IMR-90 (cell line): ENCODE measurements at regions not wholly inside any gene's neighbourhood (a gene's known extent, or its start where the extent isn't known, plus 50 kb on each side); places are given as distances from the start of the nearest gene placed in this dataset.

ENCODE experiments used
- CEBPB ChIP-seq: IDR thresholded peaks from 2 replicates; pipeline ENCODE4 v1.6.1; 2012; ENCODE audit warnings: low read depth, low read length, improper control_type of control experiment
- CTCF ChIP-seq: conservative IDR thresholded peaks from 2 replicates; pipeline ENCODE4 v1.5.1; 2012; ENCODE audit warnings: mild to moderate bottlenecking, low read depth, low read length, improper control_type of control experiment
- FOS ChIP-seq: fragments of 150-350 bp; IDR thresholded peaks from 2 replicates; pipeline ENCODE4 v1.6.1; 2016; ENCODE audit warnings: low read depth, low read length
- MAFK ChIP-seq: IDR thresholded peaks from 2 replicates; pipeline ENCODE4 v1.6.1; 2012; ENCODE audit warnings: low read depth, low read length, improper control_type of control experiment
- MAZ ChIP-seq: IDR thresholded peaks from 2 replicates; pipeline ENCODE4 v1.6.1; 2012; ENCODE audit warnings: low read depth, mild to moderate bottlenecking, low read length, improper control_type of control experiment, moderate library complexity, borderline replicate concordance
- MXI1 ChIP-seq: IDR thresholded peaks from 2 replicates; pipeline ENCODE4 v1.6.1; 2012; ENCODE audit warnings: low read depth, mild to moderate bottlenecking, low read length, moderate library complexity, borderline replicate concordance
- POLR2A ChIP-seq: IDR thresholded peaks from 2 replicates; pipeline ENCODE4 v1.6.1; 2012; ENCODE audit warnings: mild to moderate bottlenecking, low read depth, low read length
- RAD21 ChIP-seq: IDR thresholded peaks from 2 replicates; pipeline ENCODE4 v1.6.1; 2012; ENCODE audit warnings: low read length, improper control_type of control experiment
- RCOR1 ChIP-seq: IDR thresholded peaks from 2 replicates; pipeline ENCODE4 v1.6.1; 2012; ENCODE audit warnings: mild to moderate bottlenecking, low read length, improper control_type of control experiment; ENCODE audit not compliant: insufficient replicate concordance
- RFX5 ChIP-seq: IDR thresholded peaks from 2 replicates; pipeline ENCODE4 v1.8.0; 2012; ENCODE audit warnings: low read depth, mild to moderate bottlenecking, low read length, moderate library complexity
- USF2 ChIP-seq: fragments of 150-350 bp; IDR thresholded peaks from 2 replicates; pipeline ENCODE4 v1.6.1; 2017; ENCODE audit warnings: mild to moderate bottlenecking, antibody characterized with exemption, low read length, low read depth

- TF ChIP-seq MAFK (no peak), CTCF (no peak), USF2 (no peak), MXI1 (no peak), POLR2A (no peak), FOS (no peak), RFX5 (no peak), RAD21 (no peak), RCOR1 (no peak), MAZ (no peak), CEBPB (no peak)
Measured at GRCh38 chr2:193946806-193947205, 1710.2 kb upstream of the SLC39A10 start.
